ENCODE measurements at regions not wholly inside any gene's neighbourhood (a gene's known extent, or its start where the extent isn't known, plus 50 kb on each side); places are given as distances from the start of the nearest gene placed in this dataset.
"Not testable (repeated sequence)": the region's sequence is repeated elsewhere in the genome, so short reads cannot be mapped to it uniquely, and the experiment has no call there.

- FAIRE-seq = no peak
- H3K4me3 ChIP-seq (ENCODE audit: low read depth, low read length) = no peak overlapping the region
- no peaks in the 10 kb centered on the region for H3K27me3 ChIP-seq (ENCODE audit: control insufficient read depth, insufficient read depth, low read length)
- H3K36me3 ChIP-seq (ENCODE audit: control insufficient read depth, insufficient read depth, low read length) = no peaks in the 10 kb centered on the region
- TF ChIP-seq CTCF (IDR thresholded peaks at IDR 0.05; ENCODE audit: insufficient read depth, low read length, severe bottlenecking) = no peak
- DNase-seq (ENCODE audit: low read depth) = no peak
These were observed 1698.4 kb upstream of the PCDH10 start for GRCh38 chr4:131450572-131451209.

GRCh38 chr4:131459430-131460101 is 1689.5 kb upstream of the PCDH10 start:
- Histone ChIP-seq H3K4me3 (ENCODE audit: low read depth, low read length) (no peak overlapping the region), H3K27me3 (ENCODE audit: control insufficient read depth, insufficient read depth, low read length) (no peaks in the 10 kb centered on the region), H3K36me3 (ENCODE audit: control insufficient read depth, insufficient read depth, low read length) (no peaks in the 10 kb centered on the region)
- FAIRE-seq (no peak), DNase-seq (ENCODE audit: low read depth) (no peak)
- no peak for TF ChIP-seq CTCF (IDR thresholded peaks at IDR 0.05; ENCODE audit: insufficient read depth, low read length, severe bottlenecking)

GRCh38 chr4:131470360-131470759 is 1678.7 kb upstream of the PCDH10 start:
- H3K36me3 ChIP-seq (ENCODE audit: control insufficient read depth, insufficient read depth, low read length) = no peaks in the 10 kb centered on the region
- FAIRE-seq (no peak), DNase-seq (ENCODE audit: low read depth) (no peak)
- TF ChIP-seq CTCF (IDR thresholded peaks at IDR 0.05; ENCODE audit: insufficient read depth, low read length, severe bottlenecking) = no peak
- no peaks in the 10 kb centered on the region for H3K27me3 ChIP-seq (ENCODE audit: control insufficient read depth, insufficient read depth, low read length)
- no peak overlapping the region for H3K4me3 ChIP-seq (ENCODE audit: low read depth, low read length)

- DNase-seq (ENCODE audit: low read depth) = no peak
- Histone ChIP-seq H3K4me3 (ENCODE audit: low read depth, low read length) (no peak overlapping the region), H3K36me3 (ENCODE audit: control insufficient read depth, insufficient read depth, low read length) (no peaks in the 10 kb centered on the region), H3K27me3 (ENCODE audit: control insufficient read depth, insufficient read depth, low read length) (no peaks in the 10 kb centered on the region)
- FAIRE-seq = no peak
- no peak for TF ChIP-seq CTCF (IDR thresholded peaks at IDR 0.05; ENCODE audit: insufficient read depth, low read length, severe bottlenecking)
These were observed 1660.3 kb upstream of the PCDH10 start for GRCh38 chr4:131488772-131489171.

- not testable (repeated sequence) for H3K36me3 ChIP-seq (ENCODE audit: control insufficient read depth, insufficient read depth, low read length); FAIRE-seq; DNase-seq (ENCODE audit: low read depth); H3K4me3 ChIP-seq (ENCODE audit: low read depth, low read length); H3K27me3 ChIP-seq (ENCODE audit: control insufficient read depth, insufficient read depth, low read length)
These were observed 1652.9 kb upstream of the PCDH10 start for GRCh38 chr4:131496211-131496610.

- no peak overlapping the region for H3K4me3 ChIP-seq (ENCODE audit: low read depth, low read length)
- no peaks in the 10 kb centered on the region for H3K27me3 ChIP-seq (ENCODE audit: control insufficient read depth, insufficient read depth, low read length)
- no peak for FAIRE-seq
- DNase-seq (ENCODE audit: low read depth) = peak; percentile 62
- H3K36me3 ChIP-seq (ENCODE audit: control insufficient read depth, insufficient read depth, low read length) = no peaks in the 10 kb centered on the region
- no peak for TF ChIP-seq CTCF (IDR thresholded peaks at IDR 0.05; ENCODE audit: insufficient read depth, low read length, severe bottlenecking)
These were observed 1649.8 kb upstream of the PCDH10 start for GRCh38 chr4:131499141-131499873.
